ENCODE measurements at regions not wholly inside any gene's neighbourhood (a gene's known extent, or its start where the extent isn't known, plus 50 kb on each side); places are given as distances from the start of the nearest gene placed in this dataset.
A peak's percentile ranks its signal among the peaks of the same experiment; 100 is the strongest.

DNA sequence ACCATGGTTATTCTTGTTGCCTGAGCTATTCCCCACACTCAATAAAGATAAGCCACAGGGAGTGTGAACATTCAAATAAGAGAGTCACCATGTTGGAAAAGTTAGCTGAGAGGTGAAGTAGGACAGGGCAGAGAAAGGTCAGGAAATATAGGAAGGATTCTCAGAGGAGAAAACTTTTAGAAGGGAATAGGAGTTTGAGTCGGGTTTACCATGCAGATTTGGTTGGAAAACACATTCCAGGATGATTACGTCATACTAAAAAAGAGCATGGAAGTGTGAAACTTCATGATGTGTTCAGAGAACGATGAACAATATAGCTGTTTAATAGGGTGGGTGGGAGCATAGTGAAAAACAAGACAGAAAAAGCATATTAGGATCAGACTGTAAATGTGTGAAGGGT is 1125.3 kb upstream of the ADGRL2 start:
- no peaks in the 10 kb centered on the region for H3K79me2 ChIP-seq (ENCODE audit: control insufficient read depth in 1 of 2, insufficient read depth in 2 of 2, low read length in 2 of 2)

More for the DNA sequence above, 1125.3 kb upstream of the ADGRL2 start:
- DNase-seq (ENCODE audit: low read depth in 1 of 2, low spot score in 2 of 2) = no peak
- Histone ChIP-seq H2BK15ac (ENCODE audit: low read length) (no peak overlapping the region), H3K23me2 (ENCODE audit: low read depth, low read length) (no peaks in the 10 kb centered on the region), H4K8ac (ENCODE audit: extremely low read depth, insufficient read depth, low read length) (no peak overlapping the region), H3K9ac (replicated peaks in 1 of 4; ENCODE audit: extremely low read depth in 1 of 4, low read depth in 3 of 4, low read length in 3 of 4) (no peak overlapping the region), H3K14ac (ENCODE audit: insufficient read length) (no peak overlapping the region), H2BK20ac (ENCODE audit: low read length) (no peak overlapping the region), H3K56ac (replicated peaks; ENCODE audit: insufficient read length, low read depth, low read length) (no peak overlapping the region), H3K4me3 (ENCODE audit: extremely low read depth in 1 of 4, insufficient read depth in 2 of 4, low read depth in 3 of 4, low read length in 4 of 4) (no peak overlapping the region), H3K23ac (ENCODE audit: insufficient read length) (no peak overlapping the region), H2BK120ac (replicated peaks; ENCODE audit: low read depth, low read length) (no peak overlapping the region), H2AK5ac (ENCODE audit: low read depth, low read length) (no peak overlapping the region), H3K36me3 (ENCODE audit: control insufficient read depth in 2 of 4, insufficient read depth in 4 of 4, low read length in 3 of 4) (no peaks in the 10 kb centered on the region), H3K9me3 (ENCODE audit: insufficient read depth in 2 of 2, low read depth in 1 of 2, low read length in 1 of 2) (peaks cover 0 to 3% of the 10 kb centered on the region in 2 experiments; a peak in 1 of 4 replicates), H3K79me1 (ENCODE audit: low read depth, low read length) (no peaks in the 10 kb centered on the region), H3K27me3 (replicated peaks in 1 of 4; ENCODE audit: control insufficient read depth in 3 of 4, extremely low read depth in 1 of 4, insufficient read depth in 3 of 4, low read length in 3 of 4) (no peaks in the 10 kb centered on the region), H4K91ac (replicated peaks; ENCODE audit: insufficient read length, low read length) (no peak overlapping the region), H3K18ac (ENCODE audit: extremely low read depth, low read length) (no peak overlapping the region), H2BK5ac (ENCODE audit: low read depth, low read length) (no peak overlapping the region), H3K4me1 (replicated peaks in 1 of 4; ENCODE audit: control insufficient read depth in 3 of 4, insufficient read depth in 4 of 4, low read length in 3 of 4) (0 out of 7 replicates have a peak, but pooled peaks cover 0 to 3% (median 0%) of the 10 kb centered on the region in 4 experiments), H4K20me1 (replicated peaks in 1 of 2; ENCODE audit: control insufficient read depth in 1 of 2, insufficient read depth in 2 of 2, low read length in 2 of 2) (no peaks in the 10 kb centered on the region), H3K4me2 (ENCODE audit: insufficient read depth in 1 of 2, low read depth in 2 of 2, low read length in 2 of 2) (no peak overlapping the region), H3K4ac (replicated peaks; ENCODE audit: insufficient read length, low read depth, low read length) (no peak overlapping the region), H3K27ac (ENCODE audit: low read depth, low read length) (no peak overlapping the region), H2AFZ (ENCODE audit: low read length) (peak overlapping the region; percentile 25; the same call in 1 of the 2 replicates), H4K5ac (ENCODE audit: insufficient read length, low read depth, low read length) (no peak overlapping the region), H2BK12ac (ENCODE audit: low read depth, low read length) (no peak overlapping the region)
- WGBS, 2 experiments (ENCODE audit: extremely low coverage in 1 of 2, insufficient coverage in 1 of 2, insufficient read length in 1 of 2, insufficient replicate concordance in 2 of 2, low coverage in 1 of 2, low lambda C conversion rate in 2 of 2, missing lambda C conversion rate in 1 of 2) = 92% methylated on average over 3 of the region's 3 CpGs; no CpG with 5 or more reads in 1 of the 2 experiments
- ChIA-PET CTCF (ENCODE audit: partially characterized antibody) (interaction anchor here (1.3 to 1.4 kb wide), 2 partner anchors 12 to 19 kb away, joined by 4 to 5 read pairs; no protein-coding TSS in a partner anchor), POLR2A (ENCODE audit: partially characterized antibody) (no interaction called here)
- FAIRE-seq = no peak

Measured in H1 (cell line).